Ecto neural progenitor cell (in vitro differentiated cells): ENCODE measurements at regions not wholly inside any gene's neighbourhood (a gene's known extent, or its start where the extent isn't known, plus 50 kb on each side); places are given as distances from the start of the nearest gene placed in this dataset.
"Not testable (repeated sequence)": the region's sequence is repeated elsewhere in the genome, so short reads cannot be mapped to it uniquely, and the experiment has no call there.

Source experiments
- DNase-seq: peaks from one replicate; pipeline ENCODE4 v3.0.0-alpha.2; 2018; ENCODE audit warnings: low spot score

- DNase-seq = no peak
Observed at GRCh38 chr14:71432334-71433110, 499.7 kb upstream of the RGS6 start.

- DNase-seq = no peak
Observed at GRCh38 chr14:71433303-71433702, 498.9 kb upstream of the RGS6 start.

GRCh38 chr14:71435641-71436040 lies 496.6 kb upstream of the RGS6 start:
- DNase-seq = not testable (repeated sequence)

GRCh38 chr14:71437870-71438269 lies 494.4 kb upstream of the RGS6 start:
- no peak for DNase-seq

- no peak for DNase-seq
Observed at GRCh38 chr14:71438684-71439083, 493.5 kb upstream of the RGS6 start.

- DNase-seq = no peak
Observed at GRCh38 chr14:71441126-71441525, 491.1 kb upstream of the RGS6 start.

GRCh38 chr14:71444030-71444822 lies 488.0 kb upstream of the RGS6 start:
- no peak for DNase-seq

- no peak for DNase-seq
Observed at GRCh38 chr14:71448431-71449315, 483.6 kb upstream of the RGS6 start.

- DNase-seq = no peak
Observed at GRCh38 chr14:71449316-71450055, 482.7 kb upstream of the RGS6 start.

GRCh38 chr14:71451501-71451900 lies 480.7 kb upstream of the RGS6 start:
- no peak for DNase-seq

GRCh38 chr14:71452539-71452938 lies 479.7 kb upstream of the RGS6 start:
- no peak for DNase-seq

GRCh38 chr14:71452987-71453386 lies 479.2 kb upstream of the RGS6 start:
- DNase-seq = no peak

GRCh38 chr14:71454010-71454409 lies 478.2 kb upstream of the RGS6 start:
- DNase-seq = no peak

GRCh38 chr14:71454513-71455332 lies 477.5 kb upstream of the RGS6 start:
- no peak for DNase-seq

GRCh38 chr14:71460091-71460490 lies 472.1 kb upstream of the RGS6 start:
- no peak for DNase-seq

- not testable (repeated sequence) for DNase-seq
Observed at GRCh38 chr14:71461617-71462016, 470.6 kb upstream of the RGS6 start.

- DNase-seq = no peak
Observed at GRCh38 chr14:71463807-71464206, 468.4 kb upstream of the RGS6 start.

GRCh38 chr14:71464840-71465239 lies 467.4 kb upstream of the RGS6 start:
- no peak for DNase-seq

- DNase-seq = no peak
Observed at GRCh38 chr14:71465316-71465715, 466.9 kb upstream of the RGS6 start.

GRCh38 chr14:71466251-71466650 lies 466.0 kb upstream of the RGS6 start:
- no peak for DNase-seq

GRCh38 chr14:71466946-71467345 lies 465.3 kb upstream of the RGS6 start:
- DNase-seq = no peak
